GM21515 (cell line): ENCODE measurements at regions not wholly inside any gene's neighbourhood (a gene's known extent, or its start where the extent isn't known, plus 50 kb on each side); places are given as distances from the start of the nearest gene placed in this dataset.
"Not testable (repeated sequence)": the region's sequence is repeated elsewhere in the genome, so short reads cannot be mapped to it uniquely, and the experiment has no call there.

Experiments used
- ATAC-seq: cut with Tn5 transposase; IDR thresholded peaks from one replicate; pipeline ENCODE4 v1.9.1; 2021; ENCODE audit not compliant: unreplicated experiment

DNA sequence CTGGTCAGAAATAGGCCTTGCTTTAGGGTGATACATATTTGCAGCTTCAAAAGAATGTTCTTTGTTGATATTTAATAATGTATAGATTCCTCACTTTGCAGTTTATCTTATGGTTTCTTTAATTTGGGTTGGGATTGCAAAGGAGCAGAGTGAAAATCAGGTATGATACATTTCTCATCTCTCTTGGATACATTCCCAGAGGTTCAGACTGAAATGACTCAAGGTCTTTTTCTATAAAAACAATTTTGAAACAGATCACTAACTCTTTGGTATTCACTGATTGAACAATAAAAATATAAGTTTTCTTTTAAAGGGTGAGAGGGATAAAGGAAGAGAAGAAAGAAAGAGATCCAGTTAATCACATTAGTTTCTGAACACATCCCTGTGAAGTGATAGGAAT, 606.5 kb upstream of the CAMK1G start:
- ATAC-seq, result no peak

DNA sequence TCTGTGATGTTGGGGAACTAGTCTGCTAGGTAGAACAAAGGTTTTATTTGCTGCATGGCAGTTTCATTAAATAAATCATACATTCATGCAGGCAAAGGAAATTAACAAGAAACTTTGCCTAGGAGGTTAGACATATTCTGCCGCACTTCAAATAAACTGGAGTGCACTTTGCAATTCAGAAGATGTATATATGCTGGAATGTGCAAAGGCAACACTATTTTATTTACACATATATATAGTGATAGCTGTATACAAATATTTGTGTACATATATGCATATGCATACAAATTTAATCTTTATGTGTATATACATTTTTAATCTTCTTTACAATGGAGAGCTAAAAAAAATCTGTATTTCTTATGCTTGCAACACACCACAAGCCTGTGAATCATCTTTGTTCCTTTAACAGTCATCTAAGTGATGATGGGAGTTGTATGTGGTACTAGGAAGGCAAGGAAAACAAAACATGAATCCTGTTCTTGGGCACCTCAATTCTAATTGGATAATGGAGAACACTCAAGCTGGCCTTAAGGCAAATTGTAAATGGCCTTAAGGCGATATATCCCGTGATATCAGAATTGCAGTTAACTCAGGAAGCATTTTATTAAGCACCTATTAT, 605.8 kb upstream of the CAMK1G start:
- no peak for ATAC-seq

DNA sequence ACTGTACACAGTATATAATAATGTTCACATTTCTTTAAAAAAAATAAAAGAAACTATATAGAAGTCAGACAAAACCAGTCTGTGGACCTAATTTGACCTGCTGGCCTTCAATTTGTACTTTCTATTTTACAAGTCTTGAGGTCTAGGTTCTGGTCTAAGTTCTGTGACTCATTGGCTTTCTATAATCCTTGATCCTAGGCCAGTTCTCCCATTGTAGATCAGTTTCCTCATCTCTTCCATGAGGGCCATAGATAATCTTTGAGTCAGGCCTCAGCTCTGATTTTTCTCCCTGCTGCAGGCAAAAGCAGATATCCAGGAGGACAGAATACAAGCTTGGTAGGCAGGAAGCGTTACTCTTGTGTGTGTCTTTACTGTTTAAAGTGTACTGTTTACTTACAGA, 603.7 kb upstream of the CAMK1G start:
- ATAC-seq, result no peak

DNA sequence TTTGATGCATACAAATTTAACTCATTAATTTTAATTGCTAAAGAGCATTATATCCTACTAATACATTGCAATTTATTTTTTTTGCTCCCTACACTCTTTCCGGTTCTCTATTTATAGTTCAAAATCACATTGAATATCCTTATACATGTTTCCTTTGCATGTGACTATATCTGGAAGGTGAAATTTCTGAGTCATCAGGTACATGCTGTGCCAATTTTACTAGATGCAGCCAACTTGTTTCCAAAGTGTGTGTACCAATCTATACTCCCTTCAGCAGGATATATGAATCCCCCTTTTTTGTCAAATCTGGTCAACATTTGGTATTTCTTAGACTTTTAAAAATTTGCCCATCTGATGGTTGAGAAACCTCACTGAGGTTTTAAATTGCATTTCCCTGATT, 602.9 kb upstream of the CAMK1G start:
- no peak for ATAC-seq

DNA sequence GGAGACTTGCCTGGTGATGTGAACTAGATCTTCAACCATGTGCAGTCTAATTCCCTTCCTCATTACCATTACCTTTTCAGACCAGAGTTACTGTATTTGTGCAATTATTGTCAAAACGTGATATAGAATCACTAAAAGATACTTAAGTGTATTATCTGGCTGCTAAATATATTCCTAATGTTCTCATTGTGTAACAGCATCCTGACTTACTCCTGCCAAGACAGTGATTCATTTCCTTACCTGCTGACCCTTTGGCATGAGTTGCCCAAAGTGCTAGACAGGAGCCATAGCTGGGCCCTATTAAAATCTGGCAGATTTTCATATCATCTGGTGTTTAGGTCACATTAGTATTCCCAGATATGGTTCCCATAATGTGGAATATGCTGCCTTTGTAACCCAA, 598.3 kb upstream of the CAMK1G start:
- no peak for ATAC-seq

DNA sequence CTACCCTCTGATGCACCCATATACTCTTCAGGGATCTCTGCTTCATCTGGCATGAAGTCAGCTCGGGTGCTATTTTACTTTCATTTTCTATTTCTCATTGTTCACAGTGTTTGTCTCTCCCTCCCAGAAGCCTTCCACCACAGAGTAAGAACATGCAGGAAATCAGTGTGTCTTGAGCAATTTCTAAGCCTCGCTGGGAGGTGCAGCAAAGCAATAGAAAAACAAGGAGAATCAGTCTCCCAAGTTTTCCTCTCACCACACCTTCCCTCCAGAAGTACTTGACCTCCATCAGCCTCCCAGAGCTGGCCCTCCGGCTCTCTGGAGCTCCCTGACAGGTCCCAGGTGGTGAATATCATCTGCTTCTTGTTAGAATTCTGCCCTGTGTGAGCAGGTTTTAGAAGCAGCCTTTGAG, 594.7 kb upstream of the CAMK1G start:
- peak; percentile 99 for ATAC-seq

DNA sequence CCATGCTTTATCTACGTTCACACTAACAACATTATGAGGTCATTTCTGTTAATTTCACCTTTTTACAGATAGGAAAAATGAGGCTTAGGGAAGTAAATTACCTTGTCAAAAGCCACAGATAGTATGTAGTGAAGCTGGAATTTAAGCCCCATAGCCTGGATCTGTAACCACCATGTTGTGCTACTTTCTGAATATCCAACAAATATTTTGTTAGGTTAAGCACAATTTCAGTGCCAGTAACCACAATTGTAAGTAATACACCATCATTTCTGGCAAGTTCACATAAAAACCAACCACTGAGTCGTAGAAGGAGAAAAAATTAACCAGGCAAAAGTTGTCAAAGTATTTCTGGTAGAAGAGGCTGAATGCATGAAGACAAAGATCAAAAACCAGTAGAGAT, 593.1 kb upstream of the CAMK1G start:
- no peak for ATAC-seq

DNA sequence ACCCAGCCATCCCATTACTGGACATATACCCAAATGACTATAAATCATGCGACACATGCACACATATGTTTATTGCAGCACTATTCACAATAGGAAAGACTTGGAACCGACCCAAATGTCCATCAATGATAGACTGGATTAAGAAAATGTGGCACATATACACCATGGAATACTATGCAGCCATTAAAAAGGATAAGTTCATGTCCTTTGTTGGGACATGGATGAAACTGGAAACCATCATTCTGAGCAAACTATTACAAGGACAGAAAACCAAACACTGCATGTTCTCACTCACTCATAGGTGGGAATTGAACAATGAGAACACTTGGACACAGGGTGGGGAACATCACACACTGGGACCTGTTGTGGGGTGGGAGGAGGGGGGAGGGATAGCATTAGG, 586.5 kb upstream of the CAMK1G start:
- not testable (repeated sequence) for ATAC-seq

DNA sequence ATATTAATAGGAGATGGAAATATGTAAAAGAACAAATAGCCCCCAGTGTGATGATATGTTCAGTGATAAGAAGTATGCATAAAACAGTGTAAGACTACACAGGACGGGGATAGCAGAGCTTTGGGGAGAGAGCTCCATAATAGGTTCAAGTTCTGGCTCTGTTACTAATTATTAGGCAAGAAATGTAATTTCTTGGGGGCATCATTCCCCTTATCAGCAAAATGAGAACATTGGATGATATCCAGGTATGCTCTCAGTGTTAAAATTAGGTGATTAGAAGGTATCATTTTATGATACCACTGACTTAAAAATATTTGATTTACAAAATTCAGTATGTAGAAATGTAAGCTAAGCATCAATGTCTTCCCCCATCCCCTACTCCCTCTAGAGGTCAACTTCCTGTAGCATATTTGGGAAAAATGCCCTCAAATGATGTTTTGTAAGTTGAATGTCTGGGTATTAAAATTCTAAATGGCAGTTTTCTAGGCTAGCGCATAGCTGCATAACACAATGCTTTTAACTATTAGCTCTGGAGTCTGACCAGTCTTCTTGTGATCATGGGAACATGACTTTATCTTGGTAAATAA, 585.7 kb upstream of the CAMK1G start:
- no peak for ATAC-seq

DNA sequence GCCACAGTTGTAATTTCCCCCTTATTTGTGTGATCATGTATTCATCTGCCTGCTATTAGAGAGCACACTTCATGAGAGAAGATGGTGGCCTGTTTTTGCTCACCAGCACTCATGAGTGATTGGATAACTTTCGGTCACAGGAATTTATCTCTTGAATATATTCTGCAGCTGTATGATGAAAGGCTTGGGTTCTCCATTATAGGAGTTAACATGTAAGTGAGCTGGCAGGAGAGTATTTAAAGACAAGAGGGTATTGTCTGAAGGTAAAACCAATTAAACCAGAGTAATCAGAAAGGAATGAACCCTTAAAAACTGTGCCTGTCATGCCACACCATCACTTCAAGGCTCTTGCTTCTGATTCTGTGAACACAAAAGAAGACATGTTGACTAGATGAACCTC, 574.9 kb upstream of the CAMK1G start:
- ATAC-seq, result no peak

DNA sequence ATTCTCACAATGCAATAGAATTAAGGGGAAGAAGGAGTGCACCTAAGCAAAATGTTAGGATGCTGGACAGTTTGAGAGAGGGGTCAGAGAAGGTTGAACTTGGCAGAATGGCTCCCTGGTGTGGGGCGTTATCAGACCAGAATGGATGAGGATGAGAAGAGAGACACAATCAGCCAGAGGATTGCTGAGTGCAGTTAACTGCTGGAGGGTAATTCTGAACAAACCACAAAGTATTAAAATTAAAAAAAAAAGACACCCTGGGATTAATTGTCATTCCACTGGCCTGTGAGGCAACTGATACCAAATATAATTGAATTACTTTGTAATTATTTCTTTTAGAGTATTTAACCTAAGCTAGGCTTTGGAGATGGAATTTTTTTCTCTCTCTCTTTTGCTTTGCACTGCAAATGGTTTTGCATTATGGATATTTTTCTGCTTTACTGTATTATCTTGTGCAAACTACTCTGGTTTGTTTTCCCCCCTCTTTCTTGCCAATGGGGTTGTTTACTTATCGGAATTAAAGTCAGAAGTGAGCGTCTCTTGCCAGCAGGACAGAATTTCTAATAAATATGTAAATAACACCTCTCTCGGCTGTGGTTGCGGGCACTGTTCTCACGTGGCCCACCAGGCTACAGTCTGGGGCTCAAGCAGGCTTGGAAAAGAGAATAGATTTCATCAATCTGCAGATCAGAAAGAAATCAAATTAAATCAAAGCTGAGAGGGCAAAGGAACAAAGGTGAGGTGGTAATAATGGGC, 572.9 kb upstream of the CAMK1G start:
- no peak for ATAC-seq

DNA sequence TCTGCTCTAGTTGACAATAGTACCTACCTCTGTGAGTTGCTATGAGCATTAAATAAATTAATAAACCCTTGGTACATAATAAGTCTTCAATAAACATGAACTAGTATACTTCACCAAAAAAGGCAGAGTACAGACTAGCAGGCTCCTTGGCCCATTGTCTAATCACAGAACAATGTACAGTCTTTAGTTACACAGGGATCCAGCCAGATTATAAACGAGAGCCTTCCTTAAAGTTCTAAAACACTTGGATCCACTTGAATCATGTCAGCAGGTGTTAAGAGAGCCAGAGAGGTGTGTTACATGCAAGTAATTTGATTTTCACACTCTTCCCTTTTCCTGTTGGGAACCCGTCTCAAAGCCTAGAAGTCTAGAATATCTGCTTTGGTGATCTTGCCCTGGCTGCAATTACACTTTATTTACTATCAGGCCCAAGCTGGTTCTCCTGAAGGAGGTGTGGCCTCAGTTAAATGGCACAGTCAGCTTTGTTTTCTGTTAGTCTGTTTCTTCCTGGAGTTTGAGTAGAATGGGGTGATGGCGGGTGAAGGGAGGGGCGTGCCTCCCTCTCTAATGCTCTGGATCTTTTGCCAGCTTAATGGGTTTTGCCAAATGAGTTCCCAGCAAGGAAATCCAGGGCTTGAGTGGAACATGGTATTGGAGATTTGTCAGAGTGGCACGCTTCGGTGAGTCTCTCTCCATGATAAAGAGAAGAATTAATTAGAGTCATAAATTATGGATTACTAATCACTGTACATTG, 570.9 kb upstream of the CAMK1G start:
- no peak for ATAC-seq

DNA sequence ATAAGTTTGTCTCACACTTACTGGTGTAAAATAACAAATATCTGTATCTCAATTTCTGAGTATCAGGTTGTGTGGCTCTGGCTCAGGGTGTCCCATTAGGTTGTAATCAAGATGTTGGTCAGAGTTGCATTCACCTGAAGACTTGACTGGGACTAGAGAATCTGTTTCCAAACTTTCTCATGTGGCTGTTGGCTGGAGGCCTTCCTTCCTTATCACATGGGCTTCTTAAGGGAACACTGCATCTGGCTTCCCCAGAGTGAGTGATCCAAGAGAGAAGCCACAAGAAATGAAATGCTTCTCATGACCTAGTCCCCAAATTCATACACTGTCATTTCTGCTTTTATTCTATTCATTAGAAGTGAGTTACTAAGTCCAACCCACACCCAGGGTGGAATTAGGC, 568.4 kb upstream of the CAMK1G start:
- ATAC-seq, result no peak

DNA sequence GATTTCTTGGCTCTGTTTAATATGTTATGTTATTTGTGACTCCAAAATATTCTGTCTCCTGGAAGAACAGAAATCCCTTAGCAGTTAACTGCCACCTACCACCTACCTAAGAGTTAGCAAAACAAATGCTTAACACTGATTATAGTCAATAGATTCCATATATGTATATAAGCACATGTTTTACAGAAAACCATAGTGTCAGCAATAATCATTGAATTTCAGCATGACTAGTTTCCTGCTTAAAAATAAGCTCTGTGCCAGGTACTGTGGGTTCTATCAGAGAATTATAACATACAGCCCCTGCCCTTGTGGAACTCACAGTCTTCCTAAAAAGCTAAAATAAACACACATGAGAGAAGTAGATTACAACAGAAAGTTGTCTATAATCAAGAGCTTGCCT, 561.9 kb upstream of the CAMK1G start:
- no peak for ATAC-seq

DNA sequence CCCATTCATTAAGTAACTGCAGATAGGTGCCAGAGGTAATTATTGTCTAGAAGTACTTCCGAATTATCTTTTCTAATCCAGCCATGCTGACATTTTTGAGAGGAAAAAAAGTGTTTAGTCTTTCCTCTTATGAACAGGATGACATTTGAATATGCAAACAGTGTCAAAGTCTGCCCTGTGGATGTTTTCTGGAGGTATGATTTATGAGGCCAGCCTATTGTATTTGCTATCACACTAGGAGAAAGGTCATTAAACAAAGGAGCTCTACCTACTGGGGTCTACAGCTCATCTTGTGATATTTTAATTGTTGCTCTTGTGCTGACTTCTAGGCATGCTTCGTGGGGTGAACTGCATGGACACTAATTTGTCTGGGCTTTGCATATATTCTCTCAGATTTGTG, 559.7 kb upstream of the CAMK1G start:
- ATAC-seq, result no peak

DNA sequence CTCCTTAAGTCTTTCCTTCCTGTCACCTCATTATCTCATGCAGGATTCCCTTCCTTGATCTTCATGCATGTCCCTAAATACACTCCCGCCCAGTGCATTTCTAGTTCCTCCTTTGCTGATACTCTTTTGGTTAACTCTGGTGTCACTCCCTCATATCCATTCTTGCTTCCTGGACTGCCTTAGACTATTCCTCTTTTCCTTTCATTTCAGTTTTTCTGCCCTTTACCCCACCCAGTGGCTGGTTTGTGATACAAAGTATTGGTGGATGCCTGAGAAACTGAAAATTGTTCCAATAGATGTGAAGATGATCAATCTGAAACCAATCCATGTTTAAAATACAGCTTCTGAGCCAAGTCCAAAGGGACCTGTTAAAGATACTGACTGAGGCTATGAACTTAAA, 553.8 kb upstream of the CAMK1G start:
- no peak for ATAC-seq

DNA sequence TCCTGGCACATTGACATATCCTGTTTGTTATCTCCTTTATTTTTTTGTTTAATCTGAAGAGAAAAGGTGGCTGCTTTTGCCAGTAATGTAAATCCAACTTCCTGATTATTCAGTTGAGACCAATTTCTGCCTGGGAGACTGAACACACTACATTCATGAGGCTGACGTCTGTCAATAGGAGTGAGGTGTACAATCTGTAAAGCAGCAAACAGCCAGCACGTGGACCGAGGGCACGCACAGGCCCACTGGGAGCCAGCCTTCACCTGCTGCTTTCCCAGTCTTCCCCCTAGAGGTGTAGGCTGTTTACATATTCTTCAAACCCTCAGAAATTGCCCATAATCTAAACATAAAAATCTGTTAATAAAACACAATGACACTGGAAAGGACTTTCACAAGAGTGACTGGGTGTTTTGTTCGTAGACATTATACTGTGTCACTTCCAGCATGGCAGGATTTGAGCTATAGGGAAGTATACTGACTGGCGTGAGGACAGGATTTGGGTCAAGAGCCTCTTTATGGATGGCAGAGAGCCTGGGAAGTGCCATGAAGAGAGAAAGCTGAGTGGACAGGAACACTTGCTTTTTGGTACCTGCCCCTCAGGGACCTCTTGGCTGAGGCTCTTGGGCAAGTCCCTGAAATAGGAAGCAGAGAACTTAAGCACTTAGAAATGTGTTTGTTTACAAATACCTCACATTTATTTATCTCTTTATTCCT, 552.9 kb upstream of the CAMK1G start:
- ATAC-seq, result no peak

DNA sequence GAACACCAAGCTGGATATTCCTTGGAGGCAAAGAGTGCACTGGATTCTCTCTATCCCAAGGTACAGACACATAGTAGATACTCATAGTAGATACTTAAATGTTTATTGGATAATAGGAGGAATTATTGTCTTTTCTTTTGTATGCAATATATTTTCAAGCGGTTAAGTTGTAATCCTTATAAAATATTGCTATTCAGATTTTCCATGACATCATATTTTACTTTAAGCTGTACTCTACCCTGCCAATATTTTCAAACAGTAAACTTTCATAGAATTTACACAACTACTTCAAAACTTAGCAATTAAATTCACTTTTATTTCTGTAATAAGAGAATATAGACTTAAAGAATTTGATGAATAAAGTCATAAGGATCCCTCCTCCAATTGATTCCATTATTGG, 546.5 kb upstream of the CAMK1G start:
- ATAC-seq, result no peak

DNA sequence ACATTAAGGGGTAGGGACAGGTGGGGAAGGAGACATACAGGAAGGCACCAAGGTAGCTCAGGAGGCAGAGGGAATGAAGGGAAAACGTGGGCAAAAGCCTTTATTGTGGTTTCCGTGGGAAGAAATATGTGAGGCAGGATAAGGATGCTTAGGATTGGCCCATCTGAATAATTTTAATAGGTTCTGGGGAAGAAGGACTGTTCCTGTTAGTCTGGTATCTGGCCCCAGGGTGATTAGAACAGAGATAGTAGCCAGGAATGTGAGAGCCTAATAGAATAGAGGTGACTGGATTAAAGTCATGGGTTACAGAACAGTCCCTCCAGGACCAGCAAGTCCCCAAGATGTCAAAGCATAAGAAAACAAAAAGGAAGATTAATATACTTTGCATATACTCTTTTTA, 545.2 kb upstream of the CAMK1G start:
- no peak for ATAC-seq

DNA sequence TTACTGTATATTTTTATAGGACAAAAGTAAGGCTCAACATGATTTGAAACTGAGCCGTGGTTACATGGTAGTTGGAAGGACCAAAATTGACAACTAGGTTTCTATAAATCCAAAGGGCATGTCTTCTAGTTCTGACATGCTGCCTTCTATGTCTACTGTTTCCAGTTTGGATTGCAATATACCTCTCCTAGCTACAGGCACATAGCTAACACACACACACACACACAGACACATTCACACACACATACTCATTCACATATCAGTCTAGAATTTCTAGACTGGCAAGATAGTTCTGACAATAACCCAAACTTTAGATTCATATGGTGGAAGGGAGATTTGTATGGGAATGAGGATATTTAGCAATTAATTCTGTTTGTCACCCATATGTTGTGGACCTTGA, 544.8 kb upstream of the CAMK1G start:
- ATAC-seq, result no peak

DNA sequence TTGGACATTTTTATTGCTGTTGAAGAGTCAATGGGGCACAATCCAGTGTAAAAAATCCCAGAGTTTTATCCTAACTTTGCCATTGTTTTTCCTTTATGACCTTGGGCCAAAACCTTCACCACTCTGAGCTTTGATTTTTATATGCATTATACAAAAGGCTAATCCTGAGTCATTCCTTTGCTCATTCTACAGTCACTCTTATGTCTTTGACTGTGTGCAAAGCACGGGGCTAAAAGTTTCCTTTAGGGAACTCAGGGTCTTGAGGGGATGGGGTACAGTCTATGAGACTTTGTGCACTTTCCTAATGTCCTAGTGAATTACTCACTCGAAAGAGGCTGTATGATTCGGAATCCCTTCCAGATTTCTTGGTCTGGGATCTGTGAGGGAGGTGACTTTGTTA, 543.2 kb upstream of the CAMK1G start:
- no peak for ATAC-seq
